NT2/D1 (cell line): ENCODE measurements at regions not wholly inside any gene's neighbourhood (a gene's known extent, or its start where the extent isn't known, plus 50 kb on each side); places are given as distances from the start of the nearest gene placed in this dataset.
A peak's percentile ranks its signal among the peaks of the same experiment; 100 is the strongest.

Experiments
- DNase-seq: peaks from one replicate; pipeline ENCODE4 v3.0.0-alpha.2; 2011; ENCODE audit warnings: low read depth, low spot score
- H3K27me3 ChIP-seq: 2 replicates; pipeline ENCODE4 v1.6.0; 2011; ENCODE audit warnings: mild to moderate bottlenecking; ENCODE audit not compliant: insufficient read length, insufficient read depth
- H3K36me3 ChIP-seq: 2 replicates; pipeline ENCODE4 v1.6.1; 2011; ENCODE audit warnings: mild to moderate bottlenecking, low read length, mixed read lengths; ENCODE audit not compliant: insufficient read depth, insufficient read length
- H3K4me1 ChIP-seq: 2 replicates; pipeline ENCODE4 v1.5.1; 2011; ENCODE audit not compliant: insufficient read depth, insufficient read length
- H3K4me3 ChIP-seq: 2 replicates; pipeline ENCODE4 v1.5.1; 2011; ENCODE audit warnings: low read depth; ENCODE audit not compliant: insufficient read length
- H3K9ac ChIP-seq: 2 replicates; pipeline ENCODE4 v1.6.0; 2011; ENCODE audit warnings: low read depth; ENCODE audit not compliant: insufficient read length
- H3K9me3 ChIP-seq: 2 replicates; pipeline ENCODE4 v1.5.1; 2011; ENCODE audit warnings: mild to moderate bottlenecking, low read length; ENCODE audit not compliant: insufficient read depth
- SUZ12 ChIP-seq: IDR thresholded peaks from 2 replicates; pipeline ENCODE4 v1.6.1; 2011; ENCODE audit not compliant: insufficient read length, insufficient read depth; ENCODE audit errors: extremely low read depth
- YY1 ChIP-seq: IDR thresholded peaks from 2 replicates; pipeline ENCODE4 v1.6.1; 2011; ENCODE audit not compliant: insufficient read length, insufficient read depth
- ZNF274 ChIP-seq: IDR thresholded peaks from 2 replicates; pipeline ENCODE4 v1.6.1; 2011; ENCODE audit warnings: mild to moderate bottlenecking, low read depth, low read length

DNA sequence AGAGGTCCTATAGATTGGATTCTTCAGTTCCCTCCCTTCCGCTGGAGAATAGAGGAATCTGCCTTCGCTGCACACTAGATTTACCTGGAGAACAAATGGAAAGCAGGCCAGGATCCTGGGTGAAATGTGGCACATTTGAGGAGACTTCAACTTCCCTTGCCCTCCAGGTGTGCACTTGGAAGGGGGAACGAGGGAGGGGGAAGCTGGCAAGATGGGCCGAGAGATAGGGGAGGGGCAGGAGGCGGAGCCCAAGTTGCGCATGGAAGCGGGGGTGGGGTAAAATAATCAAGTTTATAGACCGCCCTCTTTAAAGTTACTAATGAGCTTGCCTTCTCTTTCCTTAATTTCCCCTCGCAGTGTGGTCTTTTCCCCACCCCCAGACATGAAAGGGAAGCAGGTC lies 155.7 kb upstream of the CAMK1G start:
- Histone ChIP-seq H3K9me3 (no peaks in the 10 kb centered on the region), H3K9ac (no peak overlapping the region), H3K27me3 (no peaks in the 10 kb centered on the region), H3K4me3 (no peak overlapping the region), H3K36me3 (no peaks in the 10 kb centered on the region), H3K4me1 (peaks cover 15% of the 10 kb centered on the region)
- TF ChIP-seq YY1, result no peak
- TF ChIP-seq ZNF274, result no peak
- no peak for TF ChIP-seq SUZ12
- DNase-seq, result no peak

GRCh38 chr1:209428241-209428921 lies 155.1 kb upstream of the CAMK1G start:
- no peaks in the 10 kb centered on the region for H3K27me3 ChIP-seq
- peaks cover 15% of the 10 kb centered on the region for H3K4me1 ChIP-seq
- no peaks in the 10 kb centered on the region for H3K9me3 ChIP-seq
- DNase-seq, result no peak
- no peak overlapping the region for H3K9ac ChIP-seq
- H3K4me3 ChIP-seq, result peak overlapping the region; percentile 54
- no peaks in the 10 kb centered on the region for H3K36me3 ChIP-seq
- TF ChIP-seq SUZ12 (no peak), ZNF274 (no peak), YY1 (no peak)

DNA sequence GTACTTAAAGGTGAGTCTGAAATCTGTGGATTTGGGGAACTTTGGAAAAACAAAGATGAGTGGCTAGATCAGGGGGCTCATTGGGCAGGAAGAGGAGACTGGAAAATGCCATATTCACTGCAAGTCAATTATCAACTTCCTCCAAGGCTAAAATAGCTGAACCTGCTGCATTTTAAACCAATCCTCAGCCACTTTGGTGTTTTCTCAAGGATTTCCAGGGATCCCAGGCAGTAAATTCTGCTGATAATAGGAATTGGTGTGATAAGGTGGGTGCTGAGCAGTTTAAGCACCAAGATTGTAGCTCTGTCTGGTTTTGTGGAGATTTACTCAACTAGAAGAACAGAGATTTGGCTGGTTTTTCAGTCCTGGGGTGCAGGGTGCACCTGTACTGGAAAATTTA lies 153.9 kb upstream of the CAMK1G start:
- H3K4me1 ChIP-seq, result peaks cover 20% of the 10 kb centered on the region
- peak overlapping the region; percentile 54 for H3K4me3 ChIP-seq
- no peaks in the 10 kb centered on the region for H3K36me3 ChIP-seq
- H3K9me3 ChIP-seq, result no peaks in the 10 kb centered on the region
- no peak for DNase-seq
- TF ChIP-seq ZNF274 (no peak), SUZ12 (no peak), YY1 (no peak)
- no peaks in the 10 kb centered on the region for H3K27me3 ChIP-seq
- peak overlapping the region; percentile 76 for H3K9ac ChIP-seq

DNA sequence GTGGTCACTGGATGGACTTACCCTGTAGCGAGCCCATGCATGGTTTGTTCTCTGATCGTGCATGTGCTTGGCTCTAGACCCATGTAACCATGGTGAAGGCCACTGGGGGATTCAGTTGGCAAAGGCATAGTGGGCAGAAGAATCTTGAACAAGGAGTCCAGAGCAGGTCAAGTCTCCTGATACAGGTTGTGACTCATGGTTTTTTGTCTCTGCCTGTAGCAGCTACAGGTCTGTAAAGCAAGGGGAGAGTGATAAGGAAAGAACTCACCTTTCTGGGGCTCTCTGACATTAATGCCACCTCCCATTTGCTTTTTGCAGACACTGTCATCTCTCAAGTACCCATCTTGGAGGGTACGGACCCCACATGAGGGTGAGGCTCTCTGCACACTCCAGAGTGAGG lies 153.4 kb upstream of the CAMK1G start:
- Histone ChIP-seq H3K4me1 (peaks cover 25% of the 10 kb centered on the region), H3K9me3 (no peaks in the 10 kb centered on the region), H3K9ac (peak overlapping the region; percentile 76), H3K36me3 (no peaks in the 10 kb centered on the region), H3K4me3 (peak overlapping the region; percentile 54), H3K27me3 (no peaks in the 10 kb centered on the region)
- DNase-seq, result no peak
- no peak for TF ChIP-seq SUZ12

GRCh38 chr1:209430821-209431259 lies 152.7 kb upstream of the CAMK1G start:
- H3K9me3 ChIP-seq, result no peaks in the 10 kb centered on the region
- no peak for DNase-seq
- TF ChIP-seq ZNF274 (no peak), SUZ12 (no peak), YY1 (no peak)
- peak overlapping the region; percentile 54 for H3K4me3 ChIP-seq
- peaks cover 26% of the 10 kb centered on the region for H3K4me1 ChIP-seq
- no peaks in the 10 kb centered on the region for H3K36me3 ChIP-seq
- H3K9ac ChIP-seq, result peak overlapping the region; percentile 76
- H3K27me3 ChIP-seq, result no peaks in the 10 kb centered on the region

DNA sequence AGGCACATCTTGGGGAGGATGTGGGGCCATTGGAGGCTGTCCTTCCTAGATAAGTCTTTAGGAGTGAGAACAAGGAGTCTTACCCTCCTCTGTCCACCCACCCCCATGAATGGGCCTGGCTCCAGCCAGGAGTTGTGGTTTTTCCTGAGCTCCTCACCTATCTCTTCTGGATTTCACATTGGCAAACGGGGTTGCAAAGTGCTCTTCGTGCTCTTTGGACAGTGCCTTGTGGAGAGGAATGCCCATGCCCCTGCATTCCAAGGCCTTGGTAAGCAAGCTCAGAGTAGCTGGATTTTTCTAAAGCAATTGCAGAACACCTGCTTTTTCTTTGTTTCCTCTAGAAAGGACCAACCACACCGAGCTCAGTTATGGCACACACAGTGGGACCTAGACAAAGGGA lies 152.1 kb upstream of the CAMK1G start:
- Histone ChIP-seq H3K9me3 (no peaks in the 10 kb centered on the region), H3K4me1 (peaks cover 23% of the 10 kb centered on the region), H3K27me3 (no peaks in the 10 kb centered on the region), H3K36me3 (no peaks in the 10 kb centered on the region), H3K9ac (peak overlapping the region; percentile 76), H3K4me3 (peak overlapping the region; percentile 54)
- TF ChIP-seq ZNF274 (no peak), SUZ12 (no peak), YY1 (no peak)
- DNase-seq, result no peak

DNA sequence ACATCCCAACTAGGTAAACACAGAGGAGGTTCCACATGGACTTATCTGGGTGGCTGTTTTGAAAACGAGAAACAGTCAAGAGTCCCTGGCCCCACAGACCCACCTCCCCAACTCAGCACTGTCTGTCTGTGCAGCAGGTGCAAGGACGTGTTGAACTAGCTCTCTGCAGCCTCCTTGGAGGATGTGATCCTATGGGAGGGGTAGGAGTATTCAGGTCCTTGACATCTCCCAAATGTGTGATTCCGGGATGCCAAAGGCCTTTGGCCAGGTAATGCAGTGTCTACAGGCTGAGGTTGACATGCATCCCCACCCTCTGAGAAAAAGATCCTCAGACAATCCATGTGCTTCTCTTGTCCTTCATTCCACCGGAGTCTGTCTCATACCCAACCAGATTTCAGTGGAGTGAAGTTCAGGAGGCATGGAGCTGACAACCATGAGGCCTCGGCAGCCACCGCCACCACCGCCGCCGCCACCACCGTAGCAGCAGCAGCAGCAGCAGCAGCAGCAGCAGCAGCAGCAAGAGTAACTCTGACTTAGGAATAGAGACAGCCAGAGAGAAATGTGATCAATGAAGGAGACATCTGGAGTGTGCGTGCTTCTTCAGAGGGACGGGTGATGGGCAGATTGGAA lies 151.6 kb upstream of the CAMK1G start:
- Histone ChIP-seq H3K4me3 (no peak overlapping the region), H3K4me1 (peaks cover 23% of the 10 kb centered on the region), H3K9me3 (no peaks in the 10 kb centered on the region), H3K9ac (no peak overlapping the region), H3K27me3 (no peaks in the 10 kb centered on the region), H3K36me3 (no peaks in the 10 kb centered on the region)
- TF ChIP-seq YY1, result no peak
- TF ChIP-seq SUZ12, result no peak
- no peak for TF ChIP-seq ZNF274
- DNase-seq, result no peak
